NCI-H1105 (cell line): ENCODE measurements at regions not wholly inside any gene's neighbourhood (a gene's known extent, or its start where the extent isn't known, plus 50 kb on each side); places are given as distances from the start of the nearest gene placed in this dataset.
"Not testable (repeated sequence)": the region's sequence is repeated elsewhere in the genome, so short reads cannot be mapped to it uniquely, and the experiment has no call there.

Experiments
- DNase-seq: peaks from one replicate; lab custom pipeline; 2025; lab: John Stamatoyannopoulos, UW

DNA sequence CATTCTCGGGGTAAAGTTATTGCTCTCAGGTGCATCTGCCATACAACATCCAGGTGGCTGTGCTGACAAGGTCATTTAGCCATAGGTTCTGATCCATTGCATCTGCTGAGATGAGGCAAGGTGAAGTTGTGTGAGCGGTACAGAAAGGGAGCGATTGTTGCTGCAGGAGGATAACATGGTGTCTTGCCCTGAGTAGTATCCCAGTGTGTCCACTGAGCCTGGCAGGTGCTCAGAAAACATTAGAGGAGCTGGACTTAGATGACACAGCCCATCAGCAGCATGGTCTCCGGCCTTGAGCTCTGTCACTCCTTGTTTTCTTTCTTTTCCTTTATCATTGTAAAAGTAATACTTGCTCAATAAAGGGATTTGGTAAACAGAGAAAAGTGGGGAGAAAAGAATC, 161.1 kb upstream of the ATP10A start:
- DNase-seq: no peak

DNA sequence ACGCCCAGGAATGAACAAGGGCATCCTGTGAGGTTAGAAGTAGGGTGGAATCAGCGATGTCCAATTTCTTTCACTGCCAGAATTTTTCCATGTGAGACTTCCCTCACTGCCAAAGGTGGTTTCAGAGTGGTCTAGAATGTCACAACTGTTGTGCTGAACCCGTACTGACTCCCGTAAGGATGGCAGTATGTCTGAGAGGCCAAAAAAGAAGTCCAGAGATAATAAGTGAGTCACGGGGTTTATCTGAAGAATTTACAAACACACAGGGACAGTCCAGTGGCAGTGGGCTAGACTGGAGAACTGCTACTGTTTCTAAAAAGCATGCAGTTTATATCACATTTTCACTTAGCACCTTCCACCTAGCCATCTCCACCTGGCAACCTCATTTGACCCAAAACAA, 160.6 kb upstream of the ATP10A start:
- no peak for DNase-seq

DNA sequence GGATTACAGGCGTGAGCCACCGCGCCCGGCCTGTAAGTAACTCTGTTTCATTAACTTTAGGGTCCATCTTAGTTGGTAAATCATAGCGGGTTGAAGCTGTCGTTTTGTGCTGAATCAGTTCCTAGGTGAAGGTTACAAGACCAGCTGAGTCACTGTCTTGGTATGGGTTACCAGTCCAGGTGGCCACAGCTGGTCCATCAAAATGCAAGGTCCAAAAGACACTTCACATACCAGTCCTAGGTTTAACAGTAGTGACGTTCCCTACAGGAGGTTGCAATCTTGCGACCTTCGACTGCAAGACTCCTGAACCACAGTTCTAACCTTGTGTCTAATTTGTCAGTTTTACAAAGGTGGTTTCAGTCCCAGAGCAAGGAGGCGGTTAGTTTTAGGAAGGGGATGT, 160.1 kb upstream of the ATP10A start:
- DNase-seq: no peak

DNA sequence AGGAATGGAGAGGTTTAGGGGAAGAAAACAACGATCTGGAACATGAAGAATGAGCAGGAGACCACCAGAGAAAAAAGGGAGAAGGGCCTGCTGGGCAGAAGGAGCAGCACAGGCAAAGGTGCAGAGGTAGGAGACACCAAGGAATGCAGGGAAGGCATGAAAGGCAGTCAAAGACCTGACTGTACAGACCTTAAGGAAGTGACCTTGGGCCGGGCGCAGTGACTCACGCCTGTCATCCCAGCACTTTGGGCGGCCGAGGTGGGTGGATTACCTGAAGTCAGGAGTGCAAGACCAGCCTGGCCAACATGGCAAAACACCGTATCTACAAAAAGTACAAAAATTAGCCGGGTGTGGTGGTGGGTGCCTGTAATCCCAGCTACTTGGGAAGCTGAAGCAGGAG, 157.7 kb upstream of the ATP10A start:
- DNase-seq: no peak

DNA sequence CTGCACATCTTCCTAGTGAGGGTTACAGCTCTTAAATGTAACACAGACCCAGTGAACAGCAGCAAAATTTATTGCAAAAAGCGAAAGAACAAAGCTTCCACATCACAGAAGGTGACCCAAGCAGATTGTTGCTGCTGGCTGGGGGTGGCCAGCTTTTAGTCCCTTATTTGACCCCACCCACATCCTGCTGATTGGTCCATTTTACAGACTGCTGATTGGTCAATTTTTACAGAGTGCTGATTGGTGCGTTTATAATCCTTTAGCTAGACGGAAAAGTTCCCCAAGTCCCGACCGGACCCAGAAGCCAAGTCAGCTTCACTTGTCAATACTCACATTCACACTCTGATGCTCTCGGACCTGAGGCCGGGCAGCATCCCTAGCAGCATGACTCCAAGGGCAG, 154.5 kb upstream of the ATP10A start:
- DNase-seq: no peak

DNA sequence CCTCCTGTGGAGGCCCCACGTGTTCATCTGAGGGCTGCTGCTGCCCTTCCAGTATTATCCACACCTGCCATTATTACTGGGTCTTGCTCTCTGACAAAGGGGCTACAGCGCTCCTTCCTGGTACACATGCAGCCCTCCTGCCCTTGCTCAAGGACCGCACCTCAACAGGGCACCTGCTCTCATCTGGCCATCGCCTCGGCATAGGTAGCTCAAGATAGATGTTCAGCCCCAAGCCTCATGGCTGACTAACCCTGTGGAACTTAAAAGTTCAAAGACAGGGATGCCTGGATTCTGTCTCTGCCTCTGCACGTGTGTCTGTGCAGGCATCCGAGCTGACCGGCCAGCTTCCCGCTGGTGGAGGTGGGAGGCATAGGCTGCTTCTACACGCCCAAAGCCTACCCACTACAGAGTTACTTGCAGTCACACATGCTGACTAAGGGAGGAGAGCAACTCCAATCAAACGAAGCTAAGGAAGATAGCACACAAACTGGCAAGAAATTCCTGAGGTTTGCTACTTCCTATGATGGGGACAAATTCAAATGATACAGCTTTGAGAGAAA, 152.5 kb upstream of the ATP10A start:
- no peak for DNase-seq

DNA sequence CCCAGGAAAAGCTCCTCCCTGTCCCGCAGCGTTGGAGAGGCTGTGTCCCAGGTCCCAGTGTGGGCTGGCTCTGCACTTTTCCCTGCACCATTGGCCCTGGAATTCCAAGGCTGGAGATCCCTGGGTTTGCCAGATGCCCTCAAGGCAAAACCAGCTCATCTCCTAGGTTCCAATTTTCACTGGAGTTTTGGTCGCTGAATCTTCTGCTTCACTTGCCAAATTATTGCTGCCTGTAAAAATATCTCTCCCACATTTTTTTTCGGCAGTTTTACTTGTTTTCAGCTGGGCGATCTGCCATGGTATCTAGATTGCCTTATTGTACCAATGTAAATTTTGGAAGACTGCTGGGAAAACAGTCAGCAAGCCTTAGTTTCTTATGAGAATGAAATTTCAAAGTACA, 150.9 kb upstream of the ATP10A start:
- DNase-seq: no peak

DNA sequence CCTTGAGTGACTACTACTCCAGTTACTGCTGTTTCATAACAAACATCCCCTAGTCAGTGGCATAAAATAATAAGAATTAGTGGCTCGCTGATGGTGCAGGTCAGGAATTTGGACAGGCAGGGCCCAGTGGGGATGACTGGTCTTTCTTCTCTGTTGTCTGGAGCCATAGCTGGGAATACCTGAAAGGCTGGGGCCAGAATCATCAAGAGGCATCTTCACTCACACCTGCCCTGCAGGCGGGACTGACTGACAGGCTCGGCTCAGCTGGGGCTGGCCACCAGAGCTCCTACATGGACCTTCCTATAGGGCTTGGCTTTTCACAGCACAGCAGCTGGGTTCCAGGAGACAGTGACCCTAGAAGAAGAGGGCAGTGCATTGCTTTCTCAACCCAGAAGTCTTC, 148.8 kb upstream of the ATP10A start:
- DNase-seq: no peak

DNA sequence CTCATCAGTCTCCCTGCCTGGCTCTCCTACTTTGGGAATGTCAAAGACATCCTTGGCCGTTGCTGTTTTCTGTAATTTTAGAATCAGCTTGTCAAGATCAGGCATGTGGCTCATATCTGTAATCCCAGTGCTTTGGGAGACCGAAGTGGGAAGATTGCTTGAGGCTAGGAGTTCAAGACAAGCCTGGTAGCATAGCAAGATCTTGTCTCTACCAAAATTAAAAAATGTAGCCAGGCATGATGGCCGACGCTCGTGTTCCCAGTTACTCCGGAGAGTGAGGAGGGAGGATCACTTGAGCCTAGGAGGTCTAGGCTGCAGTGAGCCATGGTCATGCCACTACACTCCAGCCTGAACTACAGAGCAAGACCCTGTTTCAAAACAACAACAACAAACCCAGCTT, 144.0 kb upstream of the ATP10A start:
- DNase-seq: no peak

DNA sequence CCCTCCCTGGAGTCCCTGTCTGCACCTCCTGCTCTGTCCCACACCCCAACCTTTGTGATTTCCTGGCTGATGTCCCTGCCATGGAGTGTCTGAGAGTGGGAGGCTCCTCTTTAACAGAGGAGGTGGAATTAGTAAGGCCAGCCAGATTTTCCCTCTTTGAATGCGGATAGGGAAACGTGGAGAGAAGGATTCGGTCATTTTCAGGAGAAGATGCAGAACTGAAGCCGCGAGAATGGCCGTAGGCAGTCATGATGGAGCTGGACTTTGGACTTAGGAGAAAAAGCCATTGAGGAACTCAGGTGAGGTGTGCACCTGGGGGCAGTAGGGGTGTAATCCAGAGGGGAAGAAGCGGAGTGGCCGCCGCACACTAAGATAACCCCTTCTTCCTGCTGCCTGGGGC, 138.1 kb upstream of the ATP10A start:
- no peak for DNase-seq

DNA sequence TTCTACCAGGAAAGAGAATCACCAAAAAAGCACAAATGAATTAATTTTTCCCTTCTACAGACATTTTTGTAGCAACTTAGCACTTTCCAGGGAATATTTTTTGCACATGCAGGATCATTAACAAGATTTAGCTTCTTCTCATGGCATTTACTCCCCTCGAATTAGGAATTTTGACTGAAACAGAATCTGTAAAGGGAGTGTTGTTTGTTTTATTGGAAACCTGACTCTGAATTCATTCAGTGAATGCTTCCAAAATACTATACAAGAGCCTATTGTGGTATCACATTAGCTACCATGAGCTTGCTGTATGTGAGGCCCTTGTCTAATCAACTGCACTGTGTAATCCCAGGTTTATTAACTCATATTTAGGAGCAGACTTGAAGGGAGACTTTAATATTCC, 130.4 kb upstream of the ATP10A start:
- DNase-seq: no peak

DNA sequence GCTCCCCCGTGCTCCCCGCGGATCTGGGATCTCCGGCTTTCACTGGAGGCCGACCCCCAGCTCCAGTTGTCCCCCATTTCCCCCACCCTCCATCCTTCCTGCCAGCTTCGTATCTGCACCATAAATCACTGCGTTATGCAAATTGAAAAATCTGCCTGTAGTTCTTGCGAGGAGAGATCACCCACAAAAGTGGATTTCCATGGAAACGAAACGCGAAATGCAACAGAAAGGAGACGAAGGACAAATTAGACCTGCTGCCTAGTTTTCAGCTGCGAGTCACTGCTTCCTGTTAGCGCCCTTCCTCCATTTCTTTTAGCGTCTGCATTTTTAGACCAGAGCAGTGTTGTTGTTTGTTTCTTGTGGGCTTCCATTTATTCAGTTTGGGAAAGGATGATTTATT, 127.1 kb upstream of the ATP10A start:
- DNase-seq: no peak

DNA sequence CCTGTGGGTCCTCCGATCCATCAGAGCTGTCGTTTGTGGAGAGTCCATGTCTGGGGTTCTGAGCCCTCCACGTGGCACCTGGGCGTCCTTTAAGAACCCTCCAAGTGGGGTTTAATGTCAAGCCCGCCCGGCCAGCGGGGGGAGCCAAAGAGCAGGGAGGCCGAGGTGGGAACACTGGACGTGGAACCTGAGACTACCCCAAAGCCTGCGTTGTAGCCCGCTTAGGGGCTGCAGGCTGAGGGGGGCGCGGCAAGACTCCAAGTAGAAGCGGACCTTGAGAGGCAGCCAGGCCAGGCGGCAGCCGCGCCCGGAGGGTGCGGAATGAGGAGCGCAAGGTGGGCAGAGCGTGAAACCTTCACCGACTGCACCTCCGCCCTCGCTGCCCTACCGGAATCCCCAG, 126.2 kb upstream of the ATP10A start:
- DNase-seq: no peak

DNA sequence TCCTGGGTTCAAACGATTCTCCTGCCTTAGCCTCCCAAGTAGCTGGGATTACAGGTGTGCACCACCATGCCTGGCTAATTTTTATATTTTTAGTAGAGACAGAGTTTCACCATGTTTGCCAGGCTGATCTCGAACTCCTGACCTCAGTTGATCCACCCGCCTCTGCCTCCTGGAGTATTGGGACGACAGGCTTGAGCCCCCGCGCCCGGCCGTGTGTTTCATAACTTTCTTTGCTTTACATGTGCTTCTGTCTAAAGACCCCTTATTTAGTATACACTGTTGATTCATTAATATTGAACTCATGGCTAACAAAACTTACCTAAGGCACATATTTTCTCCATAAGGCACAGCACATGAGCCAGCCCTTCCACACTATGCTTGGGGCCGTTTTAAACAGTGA, 125.6 kb upstream of the ATP10A start:
- DNase-seq: not testable (repeated sequence)

DNA sequence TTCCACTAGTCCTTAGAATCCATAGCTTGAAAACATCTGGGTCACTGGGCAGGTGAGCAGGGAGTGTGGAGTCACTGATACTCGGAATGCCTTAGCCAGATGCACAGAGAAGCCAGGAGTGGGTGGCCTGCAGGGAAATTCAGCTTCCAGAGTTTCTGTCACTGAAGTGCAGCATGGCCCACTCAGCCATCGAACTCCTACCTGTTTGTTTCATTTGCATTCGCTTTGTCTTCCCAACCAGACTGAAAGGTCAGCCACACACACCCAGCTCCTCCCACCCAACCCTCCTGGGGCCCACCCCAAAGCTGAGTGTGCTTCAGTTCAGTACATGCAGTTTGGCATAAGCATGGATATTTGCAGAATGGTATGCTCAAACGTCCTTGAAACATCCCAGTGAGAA, 124.5 kb upstream of the ATP10A start:
- no peak for DNase-seq

DNA sequence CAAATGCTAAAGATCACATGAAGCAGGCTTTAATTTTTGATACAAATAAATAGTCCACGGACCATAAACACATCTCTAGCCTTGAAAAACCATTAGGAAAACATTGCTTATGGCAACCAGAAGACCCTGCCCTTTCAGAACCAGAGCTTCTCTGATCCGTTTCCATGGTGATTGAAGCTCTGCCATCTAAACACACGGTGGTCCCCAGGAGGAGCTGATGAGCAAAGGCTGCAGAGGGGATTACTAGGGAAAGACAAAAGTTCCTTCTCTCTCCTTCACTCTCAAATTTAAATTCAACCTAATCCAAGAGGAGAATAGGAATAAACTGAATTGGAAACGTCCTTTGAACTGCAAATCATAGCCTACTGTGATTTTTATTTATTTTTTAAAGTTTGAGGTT, 122.0 kb upstream of the ATP10A start:
- no peak for DNase-seq

DNA sequence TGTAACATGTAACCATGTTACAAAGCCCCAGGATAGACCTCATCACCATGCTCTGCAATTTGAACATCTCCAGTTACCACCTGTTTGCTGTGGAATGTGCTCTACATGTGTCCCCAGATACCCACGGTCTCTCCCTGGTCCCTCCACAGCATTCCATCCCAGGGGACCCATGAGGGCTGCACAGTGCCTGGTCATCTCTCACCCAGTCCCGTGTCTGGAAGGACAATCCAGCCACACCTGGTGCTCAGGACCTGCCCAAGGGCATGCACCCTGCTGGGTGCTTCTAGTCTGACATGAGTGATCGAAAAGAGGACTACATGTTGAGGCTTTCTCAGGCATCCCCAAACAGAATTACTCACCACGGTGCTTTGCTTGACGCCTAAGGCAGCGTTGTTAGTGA, 119.6 kb upstream of the ATP10A start:
- no peak for DNase-seq

DNA sequence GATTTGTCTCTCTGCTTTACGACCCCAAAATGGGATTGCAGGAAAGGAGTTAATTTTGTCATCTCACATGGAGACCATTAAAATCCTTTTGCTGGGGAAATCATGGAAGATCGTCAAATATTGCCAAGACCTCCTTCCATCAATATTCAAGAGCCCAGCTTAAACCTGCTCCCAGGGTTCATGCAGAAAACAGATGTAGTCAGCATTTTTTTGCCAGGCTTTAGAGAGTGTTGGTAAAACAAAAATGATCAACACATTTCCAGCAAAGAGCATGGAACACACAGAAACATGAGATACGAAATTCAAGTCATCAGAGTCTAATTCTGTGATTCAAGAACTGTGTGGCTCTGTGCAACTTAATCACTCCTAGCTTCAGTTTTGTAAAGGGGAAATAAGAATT, 118.0 kb upstream of the ATP10A start:
- no peak for DNase-seq

DNA sequence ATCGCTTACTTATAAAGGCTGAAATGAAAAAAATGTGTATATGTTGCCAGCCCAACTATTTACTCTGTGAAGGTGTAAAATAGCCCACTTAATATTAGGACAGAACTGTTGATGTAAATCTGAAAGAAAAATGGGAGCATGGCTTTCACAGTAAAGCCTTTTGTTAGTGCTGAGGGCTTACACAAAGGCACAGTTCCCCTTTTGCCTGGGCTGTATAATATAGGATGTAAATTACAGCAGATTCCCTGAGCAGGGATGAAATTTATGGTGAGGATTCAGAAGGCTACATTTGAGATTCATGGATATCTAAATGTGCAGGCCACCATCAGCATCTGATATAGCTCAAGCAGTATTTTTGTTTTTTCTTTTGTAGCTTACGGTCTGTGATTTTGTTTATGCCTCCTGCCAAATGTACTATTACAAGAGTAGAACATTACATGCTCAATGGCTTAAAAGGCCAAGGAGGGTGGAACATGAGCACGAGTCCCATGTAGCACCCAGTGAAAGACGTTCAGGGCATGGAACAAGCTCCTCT, 109.1 kb upstream of the ATP10A start:
- no peak for DNase-seq

DNA sequence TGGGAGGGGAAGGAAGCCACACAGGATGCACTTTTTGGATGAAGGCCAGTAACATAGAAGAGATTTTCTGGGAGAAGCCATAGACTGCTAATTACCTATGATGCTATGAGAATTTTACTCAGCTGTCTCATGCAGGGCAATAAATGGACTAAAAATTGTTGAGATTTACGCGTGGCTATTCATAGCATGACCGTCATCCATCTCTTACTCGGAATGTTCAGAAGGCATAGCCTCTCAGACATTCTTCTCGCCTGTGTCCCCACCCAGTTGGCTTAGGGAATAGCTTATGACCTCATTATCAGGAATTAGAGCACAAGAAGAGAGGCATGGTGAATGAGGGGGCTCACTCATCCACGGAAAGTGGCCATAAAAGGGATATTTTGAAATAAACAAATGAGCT, 107.9 kb upstream of the ATP10A start:
- DNase-seq: no peak

DNA sequence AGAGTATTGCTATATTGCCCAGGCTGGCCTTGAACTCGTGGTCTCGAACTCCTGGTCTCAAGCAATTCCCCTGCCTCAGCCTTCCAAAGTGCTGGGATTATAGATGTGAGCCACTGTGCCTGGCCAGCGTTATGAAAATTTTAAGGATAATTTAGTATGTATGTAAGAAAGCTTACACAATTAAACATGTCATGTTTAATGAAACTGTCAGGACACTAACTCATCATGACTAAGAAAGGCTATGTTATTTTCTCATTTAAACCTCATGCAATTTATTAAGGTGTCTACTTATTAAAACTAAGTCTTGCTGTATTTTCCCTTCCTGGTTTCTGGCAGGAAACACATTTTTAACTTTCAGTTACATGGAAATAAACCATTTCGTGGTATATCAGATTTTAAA, 106.8 kb upstream of the ATP10A start:
- no peak for DNase-seq

DNA sequence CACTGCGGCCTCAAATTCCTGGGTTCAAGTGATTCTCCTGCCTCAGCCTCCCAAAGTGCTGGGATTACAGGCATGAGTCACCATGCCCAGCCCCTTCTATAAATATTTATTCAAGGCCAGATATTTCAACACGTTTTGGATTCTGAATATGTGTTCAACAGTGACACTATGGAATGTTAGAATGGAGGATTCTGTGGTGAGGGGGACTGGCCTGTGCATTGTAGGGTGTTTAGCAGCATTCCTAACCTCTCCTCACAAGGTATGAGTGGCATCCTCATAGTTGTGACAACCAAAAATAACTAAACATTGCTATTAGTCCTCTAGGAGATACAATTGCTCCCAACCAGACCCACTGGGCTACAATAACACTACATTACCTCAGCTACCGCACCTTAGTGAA, 104.0 kb upstream of the ATP10A start:
- no peak for DNase-seq

DNA sequence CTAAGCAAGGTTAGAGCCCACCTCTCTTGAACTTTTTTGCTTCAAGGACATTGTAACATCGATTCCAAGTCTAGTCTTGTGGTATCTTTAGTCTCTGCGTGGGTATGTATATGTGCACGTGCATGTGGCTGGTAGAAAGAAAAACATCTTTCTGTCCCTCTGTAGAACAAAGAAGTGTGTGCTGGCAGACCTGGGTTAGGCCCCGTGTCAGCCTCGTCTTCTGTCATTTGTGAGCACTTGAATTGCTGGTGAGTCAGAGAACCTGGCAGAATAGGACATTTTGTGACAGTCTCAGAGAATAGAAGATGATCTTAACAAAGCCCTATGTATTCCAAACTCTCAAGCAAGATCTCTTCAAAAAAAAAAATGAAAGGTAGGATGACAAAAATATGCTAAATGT, 102.2 kb upstream of the ATP10A start:
- no peak for DNase-seq

DNA sequence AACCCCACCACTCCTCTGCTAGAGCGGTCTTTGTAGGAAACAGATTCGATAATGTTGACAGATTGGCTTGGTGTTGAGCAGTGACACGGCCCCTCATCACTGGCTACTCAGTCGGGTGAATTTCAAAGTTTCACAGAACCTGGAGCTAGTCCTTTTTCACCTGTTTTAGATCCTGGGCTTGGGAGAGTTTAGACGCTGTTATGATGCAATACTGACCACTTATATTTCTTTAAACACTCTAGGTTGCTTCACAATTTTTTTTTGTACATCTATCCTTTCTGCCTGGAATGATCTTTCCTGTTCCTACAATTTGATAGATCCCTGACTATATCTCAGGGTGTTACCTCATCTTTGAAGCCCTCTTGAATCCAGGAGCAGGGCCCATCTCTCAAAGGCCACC, 97.1 kb upstream of the ATP10A start:
- no peak for DNase-seq

DNA sequence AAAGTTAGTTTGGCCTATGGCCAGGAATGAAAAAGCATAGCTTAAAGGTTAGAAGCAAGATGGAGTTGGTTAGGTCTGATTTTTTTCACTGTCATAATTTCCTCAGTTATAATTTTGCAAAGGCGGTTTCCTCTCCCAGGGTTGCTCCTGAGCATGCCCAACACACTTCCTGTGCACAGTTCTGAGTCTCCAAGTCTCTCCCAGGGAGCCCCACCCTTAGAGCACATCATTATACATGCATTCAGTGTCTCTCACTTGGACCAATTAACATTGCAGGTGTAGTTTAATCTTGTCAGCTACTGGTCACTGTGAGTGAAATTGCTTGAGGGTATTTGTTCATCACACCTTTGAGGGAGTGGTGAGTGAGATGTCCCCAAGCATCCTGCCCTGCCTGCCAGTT, 96.0 kb upstream of the ATP10A start:
- DNase-seq: no peak
